Liver (tissue), 3 donors: ENCODE measurements at regions not wholly inside any gene's neighbourhood (a gene's known extent, or its start where the extent isn't known, plus 50 kb on each side); places are given as distances from the start of the nearest gene placed in this dataset.

Experiments used
- CTCF ChIP-seq: fragments of 150-350 bp; IDR thresholded peaks from 2 replicates; pipeline ENCODE4 v1.5.1; 2017; ENCODE audit warnings: improper control_type of control experiment, low read depth, low read length; ENCODE audit not compliant: missing input control
- JUND ChIP-seq, 2 donors: IDR thresholded peaks; 2 replicates each; pipeline ENCODE4 v1.6.1; 2016; ENCODE audit warnings: antibody characterized with exemption in 2 of 2
- TF ChIP-seq, protein P1 (sequence below): IDR thresholded peaks from 2 replicates; pipeline ENCODE4 v1.6.1; 2016; ENCODE audit warnings: antibody characterized with exemption
- donor health status: healthy.
- donor health status: healthy.

DNA sequence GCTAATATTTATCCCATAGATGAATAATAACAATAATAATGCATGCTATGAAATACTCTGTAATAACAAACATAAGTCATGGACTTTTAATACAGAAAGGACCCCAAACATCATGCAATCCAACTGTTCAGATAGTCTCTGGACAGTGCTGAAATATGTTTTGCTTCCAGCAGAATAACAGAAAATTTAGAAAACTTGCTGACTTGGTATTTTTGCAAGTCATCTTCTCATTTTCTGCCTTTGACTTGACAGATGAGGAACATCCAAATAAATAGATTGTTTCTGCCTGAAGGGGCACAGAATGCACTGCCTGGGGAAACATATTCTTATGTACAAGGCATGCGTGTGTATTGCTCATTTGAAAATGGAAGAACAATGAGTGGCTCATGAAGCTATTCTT lies 442.4 kb upstream of the GRM7 start:
- TF ChIP-seq, protein P1, sequence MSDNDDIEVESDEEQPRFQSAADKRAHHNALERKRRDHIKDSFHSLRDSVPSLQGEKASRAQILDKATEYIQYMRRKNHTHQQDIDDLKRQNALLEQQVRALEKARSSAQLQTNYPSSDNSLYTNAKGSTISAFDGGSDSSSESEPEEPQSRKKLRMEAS = no peak
- TF ChIP-seq CTCF (no peak), JUND (IDR thresholded peaks at IDR 0.05) (no peak)
